ENCODE measurements at regions not wholly inside any gene's neighbourhood (a gene's known extent, or its start where the extent isn't known, plus 50 kb on each side); places are given as distances from the start of the nearest gene placed in this dataset.
A peak's percentile ranks its signal among the peaks of the same experiment; 100 is the strongest.

- no peak for DNase-seq (ENCODE audit: low spot score)
These were observed 292.7 kb downstream of the RNF144A start for GRCh38 chr2:7209757-7210555.

GRCh38 chr2:7210712-7211111 is 293.5 kb downstream of the RNF144A start:
- no peak for DNase-seq (ENCODE audit: low spot score)

GRCh38 chr2:7225848-7226247 is 308.6 kb downstream of the RNF144A start:
- DNase-seq (ENCODE audit: low spot score) = no peak

GRCh38 chr2:7226501-7226900 is 309.3 kb downstream of the RNF144A start:
- DNase-seq (ENCODE audit: low spot score) = no peak

GRCh38 chr2:7233126-7233525 is 315.9 kb downstream of the RNF144A start:
- no peak for DNase-seq (ENCODE audit: low spot score)

GRCh38 chr2:7237466-7237865 is 320.3 kb downstream of the RNF144A start:
- DNase-seq (ENCODE audit: low spot score) = no peak

- DNase-seq (ENCODE audit: low spot score) = no peak
These were observed 321.9 kb downstream of the RNF144A start for GRCh38 chr2:7239078-7239477.

- no peak for DNase-seq (ENCODE audit: low spot score)
These were observed 324.0 kb downstream of the RNF144A start for GRCh38 chr2:7241041-7241745.

GRCh38 chr2:7242189-7242867 is 325.1 kb downstream of the RNF144A start:
- no peak for DNase-seq (ENCODE audit: low spot score)

- DNase-seq (ENCODE audit: low spot score) = no peak
These were observed 326.1 kb downstream of the RNF144A start for GRCh38 chr2:7243276-7243675.

- DNase-seq (ENCODE audit: low spot score) = no peak
These were observed 339.2 kb downstream of the RNF144A start for GRCh38 chr2:7256377-7256776.

- DNase-seq (ENCODE audit: low spot score) = peak; percentile 7
These were observed 345.5 kb downstream of the RNF144A start for GRCh38 chr2:7262727-7263126.

- DNase-seq (ENCODE audit: low spot score) = no peak
These were observed 347.6 kb downstream of the RNF144A start for GRCh38 chr2:7264791-7265190.

- DNase-seq (ENCODE audit: low spot score) = no peak
These were observed 348.1 kb downstream of the RNF144A start for GRCh38 chr2:7265286-7265685.

- DNase-seq (ENCODE audit: low spot score) = no peak
These were observed 352.0 kb downstream of the RNF144A start for GRCh38 chr2:7269106-7269643.

GRCh38 chr2:7270011-7270431 is 352.8 kb downstream of the RNF144A start:
- no peak for DNase-seq (ENCODE audit: low spot score)

GRCh38 chr2:7272210-7272609 is 355.0 kb downstream of the RNF144A start:
- DNase-seq (ENCODE audit: low spot score) = no peak

- DNase-seq (ENCODE audit: low spot score) = no peak
These were observed 361.8 kb downstream of the RNF144A start for GRCh38 chr2:7278984-7279383.

- DNase-seq (ENCODE audit: low spot score) = no peak
These were observed 362.3 kb downstream of the RNF144A start for GRCh38 chr2:7279421-7279949.

GRCh38 chr2:7280790-7281189 is 363.6 kb downstream of the RNF144A start:
- no peak for DNase-seq (ENCODE audit: low spot score)

- no peak for DNase-seq (ENCODE audit: low spot score)
These were observed 364.3 kb downstream of the RNF144A start for GRCh38 chr2:7281231-7282201.

All from putamen (tissue), 1 donor.